Heart left ventricle (tissue), 16 donors: ENCODE measurements at regions not wholly inside any gene's neighbourhood (a gene's known extent, or its start where the extent isn't known, plus 50 kb on each side); places are given as distances from the start of the nearest gene placed in this dataset.
"Not testable (repeated sequence)": the region's sequence is repeated elsewhere in the genome, so short reads cannot be mapped to it uniquely, and the experiment has no call there.

ENCODE experiments used
- ATAC-seq, 4 donors: fragments of 200-7000 bp; cut with Tn5 transposase; one replicate each; pipeline ENCODE4 v1.9.1; 2020 to 2022; ENCODE audit warnings: moderate library complexity in 4 of 4, mild to moderate bottlenecking in 3 of 4, moderate number of reproducible peaks in 1 of 4
- DNase-seq, 5 donors: peaks; one replicate each; pipeline ENCODE4 v3.0.0-alpha.2; 2020
- H3K27ac ChIP-seq, 12 donors: fragments of 200-600 bp; sonication (generic) in 4 of 12; one replicate each; pipeline versions ENCODE4 v1.5.0 to v1.8.0; 2016 to 2022; ENCODE audit warnings: mild to moderate bottlenecking in 2 of 12
- H3K27me3 ChIP-seq, 9 donors: fragments of 200-600 bp; sonication (generic) in 2 of 9; one replicate each; pipeline versions ENCODE4 v1.5.1 to v1.8.0; 2016 to 2022; ENCODE audit warnings: mild to moderate bottlenecking in 3 of 9
- H3K36me3 ChIP-seq, 9 donors: fragments of 200-600 bp; sonication (generic) in 2 of 9; one replicate each; pipeline versions ENCODE4 v1.5.0 to v1.8.0; 2018 to 2022; ENCODE audit warnings: mild to moderate bottlenecking in 2 of 9
- H3K4me1 ChIP-seq, 12 donors: fragments of 200-600 bp; sonication (generic) in 4 of 12; one replicate each; pipeline versions ENCODE4 v1.5.0 to v1.8.0; 2016 to 2022; ENCODE audit warnings: mild to moderate bottlenecking in 3 of 12
- H3K4me3 ChIP-seq, 12 donors: fragments of 200-600 bp; sonication (generic) in 4 of 12; one replicate each; pipeline versions ENCODE4 v1.5.0 to v1.8.0; 2017 to 2022; ENCODE audit warnings: mild to moderate bottlenecking in 9 of 12, moderate library complexity in 4 of 12
- H3K9me3 ChIP-seq, 12 donors: fragments of 200-600 bp; sonication (generic) in 4 of 12; one replicate each; pipeline versions ENCODE4 v1.5.0 to v1.8.0; 2016 to 2022; ENCODE audit warnings: mild to moderate bottlenecking in 1 of 12
- CTCF ChIP-seq, 12 donors: fragments of 200-600 bp; sonication (generic) in 4 of 12; IDR thresholded peaks; one replicate each; pipeline versions ENCODE4 v1.5.0 to v1.8.0; 2018 to 2022; ENCODE audit warnings: antibody characterized with exemption in 12 of 12, mild to moderate bottlenecking in 5 of 12
- POLR2A ChIP-seq, 2 donors: fragments of 450-650 bp; IDR thresholded peaks; one replicate each; pipeline ENCODE4 v1.6.1; 2017; ENCODE audit warnings: antibody characterized with exemption in 2 of 2, mild to moderate bottlenecking in 2 of 2, moderate library complexity in 2 of 2
- WGBS, 4 donors: extraction: QIAGEN DNeasy Blood & Tissue Kit in 2 of 4; methylation state at CpG; one replicate each; pipeline versions ENCODE4 v1.1.5 to v1.1.7; 2013 to 2018; 5-methylcytosine and 5-hydroxymethylcytosine counted together
- intact Hi-C, 10 donors: fragments of 100-400 bp; cut with DNase I; formaldehyde crosslinking; loops; one replicate each; pipeline versions ENCODE4 v1.11.1 to v1.14.2; 2022
- donor health status: ischemic (EF 13 %, LVEDD 7.1; RV severe dilation, severe dysfunction).
- donor health status: healthy with polysubstance abuse.
- donor health status: DM: no; HTN: yes; CAD: no.
- donor health status: DM: no; HTN: no; CAD: no.
- donor health status: ischemic (EF 25% LVEDD 6.9; RV normal size, moderate dysfunction).
- donor health status: ischemic (EF 25% LVEDD 5.7; RV mildly dilated, moderate dysfunction).
- donor health status: healthy.
- donor health status: DM: yes; HTN: yes; CAD: no.
- donor health status: ischemic (EF 35%, LVEDD 5.7; RV mildly dilated, moderate dysfunction).
- donor health status: nonischemic (EF 11% LVEDD 7.7; RV severe dilation, severe dysfunction).
- donor health status: DM: yes; HTN: yes; CAD: no.
- donor health status: PGD.
- donor health status: ischemic (EF 29% LVEDD 5.4; RV normal size, mild dysfunction).
- donor health status: nonischemic (EF 23%, LVEDD 6.1; RV moderate dilation, normal function).

DNA sequence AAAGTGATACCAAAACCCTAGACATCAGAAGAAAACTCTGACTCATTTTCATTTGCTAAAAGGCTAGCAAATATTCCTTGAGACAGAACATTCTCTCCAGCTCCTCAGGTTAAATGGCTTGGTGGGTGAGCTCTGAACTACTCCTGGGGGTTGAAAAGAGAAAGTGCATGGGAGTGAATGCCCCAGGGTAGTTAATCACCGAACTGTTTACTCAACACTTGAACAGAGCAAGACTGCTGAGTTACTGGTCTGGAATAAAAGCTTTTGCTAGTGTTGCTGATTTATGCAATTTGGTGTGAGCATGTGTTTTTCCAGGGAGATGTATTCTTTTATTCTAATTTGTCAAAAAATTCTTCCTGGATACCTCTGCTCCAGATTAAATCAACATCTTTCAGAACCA, 88.3 kb upstream of the PRDM9 start:
- Histone ChIP-seq H3K9me3 (no peaks in the 10 kb centered on the region), H3K36me3 (no peaks in the 10 kb centered on the region), H3K27me3 (no peaks in the 10 kb centered on the region), H3K4me3 (no peak overlapping the region), H3K27ac (no peak overlapping the region), H3K4me1 (no peaks in the 10 kb centered on the region)
- intact Hi-C loops: no loop called here
- no peak for ATAC-seq
- TF ChIP-seq POLR2A (IDR thresholded peaks at IDR 0.05): no peak
- no peak for TF ChIP-seq CTCF (IDR thresholded peaks at IDR 0.05)
- DNase-seq: no peak
- 66 to 70% (median 69%) methylated on average over 1 of the region's 1 CpG for WGBS, 4 donors

- ATAC-seq (no peak), DNase-seq (no peak)
- TF ChIP-seq POLR2A (IDR thresholded peaks at IDR 0.05) (no peak), CTCF (IDR thresholded peaks at IDR 0.05) (no peak)
- no peaks in the 10 kb centered on the region for H3K36me3 ChIP-seq
- no peak overlapping the region for H3K27ac ChIP-seq
- no peak overlapping the region for H3K4me3 ChIP-seq
- H3K27me3 ChIP-seq: no peaks in the 10 kb centered on the region
- no peaks in the 10 kb centered on the region for H3K4me1 ChIP-seq
- intact Hi-C loops: no loop called here
- no peaks in the 10 kb centered on the region for H3K9me3 ChIP-seq
- WGBS, 4 donors: 50 to 55% (median 54%) methylated on average over 3 of the region's 3 CpGs
These were observed 94.9 kb upstream of the PRDM9 start for GRCh38 chr5:23412515-23412914.

DNA sequence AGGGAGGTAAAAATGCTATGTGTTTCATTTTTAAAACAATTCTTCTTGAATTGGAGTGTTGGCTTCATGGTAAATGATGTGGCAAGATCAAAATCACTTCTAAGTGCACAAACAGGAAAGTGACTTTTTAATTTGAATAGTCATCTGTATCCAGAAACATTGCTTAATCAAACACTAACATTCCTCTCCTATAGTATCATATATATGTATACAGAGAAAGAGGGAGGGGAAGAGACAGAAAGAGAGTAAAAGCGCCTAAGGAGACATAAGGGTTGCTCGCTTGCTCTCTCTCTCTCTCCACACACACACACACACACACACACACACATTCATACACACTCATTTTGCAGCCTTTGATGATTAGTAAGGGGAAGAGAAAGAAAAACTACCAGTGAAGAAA, 95.4 kb upstream of the PRDM9 start:
- WGBS, 4 donors: 81 to 90% (median 87%) methylated on average over 2 of the region's 2 CpGs
- intact Hi-C loops: no loop called here

GRCh38 chr5:23411200-23411599, 96.2 kb upstream of the PRDM9 start:
- no peak overlapping the region for H3K4me3 ChIP-seq
- H3K36me3 ChIP-seq: no peaks in the 10 kb centered on the region
- no peaks in the 10 kb centered on the region for H3K9me3 ChIP-seq
- ATAC-seq (no peak), DNase-seq (no peak)
- H3K27ac ChIP-seq: no peak overlapping the region
- intact Hi-C loops: no loop called here
- no peaks in the 10 kb centered on the region for H3K27me3 ChIP-seq
- WGBS, 4 donors: 77 to 91% (median 86%) methylated on average over 17 of the region's 17 CpGs
- H3K4me1 ChIP-seq: no peaks in the 10 kb centered on the region
- no peak for TF ChIP-seq CTCF (IDR thresholded peaks at IDR 0.05)
- TF ChIP-seq POLR2A (IDR thresholded peaks at IDR 0.05): no peak

More for the DNA sequence above, 95.4 kb upstream of the PRDM9 start:
- H3K4me1 ChIP-seq: no peaks in the 10 kb centered on the region
- no peaks in the 10 kb centered on the region for H3K36me3 ChIP-seq
- DNase-seq (no peak), ATAC-seq (no peak)
- H3K4me3 ChIP-seq: no peak overlapping the region
- H3K27me3 ChIP-seq: no peaks in the 10 kb centered on the region
- H3K9me3 ChIP-seq: no peaks in the 10 kb centered on the region
- no peak overlapping the region for H3K27ac ChIP-seq
- TF ChIP-seq POLR2A (IDR thresholded peaks at IDR 0.05) (no peak), CTCF (IDR thresholded peaks at IDR 0.05) (no peak)

DNA sequence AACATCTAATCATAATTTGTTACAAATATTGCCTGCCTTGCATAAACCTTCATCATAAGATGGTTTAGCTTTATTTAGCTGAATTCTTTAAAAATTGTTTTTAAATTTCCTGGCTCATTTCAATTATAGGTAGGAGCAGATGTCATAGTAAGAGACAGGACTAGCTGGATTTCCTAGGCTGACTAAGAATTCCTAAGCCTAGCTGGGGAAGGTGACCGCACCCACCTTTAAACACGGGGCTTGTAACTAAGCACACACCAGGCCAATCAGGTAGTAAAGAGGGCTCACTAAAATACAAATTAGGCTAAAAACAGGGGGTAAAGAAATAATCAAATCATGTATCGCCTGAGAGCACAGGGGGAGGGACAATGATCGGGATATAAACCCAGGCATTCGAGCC, 96.6 kb upstream of the PRDM9 start:
- H3K27me3 ChIP-seq, H3K27ac ChIP-seq, H3K36me3 ChIP-seq, intact Hi-C loops, H3K4me1 ChIP-seq, DNase-seq, H3K4me3 ChIP-seq, H3K9me3 ChIP-seq, ATAC-seq: not testable (repeated sequence)
- WGBS, 4 donors: 81 to 89% (median 87%) methylated on average over 5 of the region's 5 CpGs
